ENCODE measurements at regions not wholly inside any gene's neighbourhood (a gene's known extent, or its start where the extent isn't known, plus 50 kb on each side); places are given as distances from the start of the nearest gene placed in this dataset.
"Not testable (repeated sequence)": the region's sequence is repeated elsewhere in the genome, so short reads cannot be mapped to it uniquely, and the experiment has no call there.

DNA sequence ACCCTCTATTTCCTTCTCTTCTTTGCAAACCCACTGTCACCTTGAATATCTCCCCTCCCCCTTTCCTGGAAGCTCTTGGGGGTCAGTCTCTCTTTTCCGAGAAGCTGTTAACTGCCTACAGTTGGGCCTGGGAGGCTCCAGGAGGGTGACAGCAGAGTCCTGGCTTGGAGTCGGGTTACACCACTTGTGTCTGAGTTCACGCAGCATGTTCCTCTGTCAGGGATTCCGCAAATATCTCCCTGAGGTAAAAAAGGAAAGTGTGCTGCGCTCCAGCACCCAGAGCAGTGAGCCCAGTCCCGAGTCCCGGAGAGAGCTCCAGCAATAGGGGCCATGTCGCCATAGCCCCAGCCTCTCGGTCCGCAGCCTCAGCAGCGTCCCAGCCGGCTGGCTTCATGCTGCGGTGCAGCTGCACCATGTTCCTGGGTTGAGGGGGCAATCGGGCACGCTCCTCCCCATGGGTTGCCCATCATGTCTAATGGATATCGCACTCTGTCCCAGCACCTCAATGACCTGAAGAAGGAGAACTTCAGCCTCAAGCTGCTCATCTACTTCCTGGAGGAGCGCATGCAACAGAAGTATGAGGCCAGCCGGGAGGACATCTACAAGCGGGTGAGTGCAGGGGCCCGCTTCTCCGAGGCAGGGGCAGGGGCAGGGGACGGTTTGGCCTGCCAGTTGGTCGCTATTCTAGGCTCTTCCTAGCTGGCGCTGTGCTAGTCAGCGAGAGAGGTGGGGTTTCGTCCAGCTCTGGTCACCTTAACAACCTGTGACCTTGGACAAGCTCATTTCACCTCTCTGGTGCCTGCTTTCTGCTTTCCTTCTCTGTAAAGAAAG, 101.3 kb upstream of the SEC22B start:
- TF ChIP-seq SUZ12 (IDR thresholded peaks at IDR 0.05; ENCODE audit: extremely low read depth, insufficient read depth, insufficient read length); ZNF274 (IDR thresholded peaks at IDR 0.05; ENCODE audit: low read depth, low read length): not testable (repeated sequence)
